H9 (cell line): ENCODE measurements at regions not wholly inside any gene's neighbourhood (a gene's known extent, or its start where the extent isn't known, plus 50 kb on each side); places are given as distances from the start of the nearest gene placed in this dataset.

Experiments used
- DNase-seq: peaks from one replicate; pipeline ENCODE4 v3.0.0-alpha.2; 2017
- H2AFZ ChIP-seq: one replicate; pipeline ENCODE4 v1.6.1; 2013; ENCODE audit warnings: mild to moderate bottlenecking, low read length, control low read depth, moderate library complexity
- H2AK5ac ChIP-seq: 2 replicates; pipeline ENCODE4 v1.6.1; 2013; ENCODE audit warnings: low read length, control low read depth, mixed read lengths; ENCODE audit not compliant: insufficient read length
- H2BK120ac ChIP-seq: one replicate; pipeline ENCODE4 v1.6.1; 2013; ENCODE audit warnings: low read depth, mild to moderate bottlenecking, low read length, control low read depth, inconsistent platforms; ENCODE audit not compliant: poor library complexity, severe bottlenecking
- H2BK12ac ChIP-seq: 2 replicates; pipeline ENCODE4 v1.6.1; 2013; ENCODE audit warnings: low read length, control low read depth, mixed read lengths, low read depth; ENCODE audit not compliant: insufficient read length
- H2BK15ac ChIP-seq: 2 replicates; pipeline ENCODE4 v1.6.1; 2013; ENCODE audit warnings: low read depth, low read length, control low read depth
- H2BK20ac ChIP-seq: one replicate; pipeline ENCODE4 v1.6.1; 2013; ENCODE audit warnings: low read depth, mild to moderate bottlenecking, low read length, control low read depth, inconsistent platforms; ENCODE audit not compliant: poor library complexity, severe bottlenecking
- H2BK5ac ChIP-seq: 2 replicates; pipeline ENCODE4 v1.6.1; 2013; ENCODE audit warnings: low read length, control low read depth, mixed read lengths; ENCODE audit not compliant: insufficient read length
- H3K14ac ChIP-seq: 2 replicates; pipeline ENCODE4 v1.6.1; 2013; ENCODE audit warnings: low read length, control low read depth; ENCODE audit not compliant: insufficient read depth
- H3K18ac ChIP-seq: 2 replicates; pipeline ENCODE4 v1.6.1; 2013; ENCODE audit warnings: low read depth, mild to moderate bottlenecking, mixed read lengths, low read length, control low read depth; ENCODE audit not compliant: insufficient read length
- H3K23ac ChIP-seq: 2 replicates; pipeline ENCODE4 v1.6.1; 2013; ENCODE audit warnings: low read length, control low read depth, mixed read lengths, low read depth; ENCODE audit not compliant: insufficient read length
- H3K23me2 ChIP-seq: 2 replicates; pipeline ENCODE4 v1.6.1; 2013; ENCODE audit warnings: low read depth, mild to moderate bottlenecking, mixed read lengths, low read length, control low read depth; ENCODE audit not compliant: insufficient read length, poor library complexity, severe bottlenecking
- H3K27ac ChIP-seq: 2 replicates; pipeline ENCODE4 v1.5.1; 2013; ENCODE audit warnings: low read length, control low read depth, mixed read lengths, low read depth; ENCODE audit not compliant: insufficient read length
- H3K27me3 ChIP-seq: 2 replicates; pipeline ENCODE4 v1.6.1; 2013; ENCODE audit warnings: low read length, control low read depth, inconsistent platforms; ENCODE audit not compliant: insufficient read depth
- H3K4ac ChIP-seq: 2 replicates; pipeline ENCODE4 v1.6.1; 2013; ENCODE audit warnings: low read depth, mild to moderate bottlenecking, control low read depth, inconsistent platforms, low read length, moderate library complexity
- H3K4me1 ChIP-seq: 2 replicates; pipeline ENCODE4 v1.6.1; 2013; ENCODE audit warnings: low read length, control low read depth, inconsistent platforms; ENCODE audit not compliant: insufficient read depth
- H3K4me2 ChIP-seq: 2 replicates; pipeline ENCODE4 v1.6.1; 2013; ENCODE audit warnings: low read length, control low read depth, mixed read lengths; ENCODE audit not compliant: insufficient read length, insufficient read depth
- H3K56ac ChIP-seq: 2 replicates; pipeline ENCODE4 v1.6.1; 2013; ENCODE audit warnings: low read depth, mild to moderate bottlenecking, mixed read lengths, low read length, control low read depth; ENCODE audit not compliant: insufficient read length
- H3K79me1 ChIP-seq: 2 replicates; pipeline ENCODE4 v1.6.1; 2013; ENCODE audit warnings: low read depth, mild to moderate bottlenecking, moderate library complexity, low read length, control low read depth, inconsistent platforms; ENCODE audit not compliant: insufficient read depth, poor library complexity, severe bottlenecking
- H3K79me2 ChIP-seq: 2 replicates; pipeline ENCODE4 v1.6.1; 2013; ENCODE audit warnings: low read length, control low read depth, inconsistent platforms; ENCODE audit not compliant: insufficient read depth
- H3K9ac ChIP-seq: 2 replicates; pipeline ENCODE4 v1.6.1; 2013; ENCODE audit warnings: low read length, control low read depth, mixed read lengths; ENCODE audit not compliant: insufficient read length; ENCODE audit errors: extremely low read depth
- H3K9me3 ChIP-seq: one replicate; pipeline ENCODE4 v1.6.1; 2013; ENCODE audit warnings: low read depth, low read length, inconsistent platforms; ENCODE audit not compliant: control insufficient read depth
- H3T11ph ChIP-seq: one replicate; pipeline ENCODE4 v1.6.1; 2013; ENCODE audit warnings: mild to moderate bottlenecking, low read length, control low read depth, inconsistent platforms
- H4K20me1 ChIP-seq: one replicate; pipeline ENCODE4 v1.6.1; 2013; ENCODE audit not compliant: control insufficient read depth, insufficient read length, insufficient read depth
- H4K5ac ChIP-seq: 2 replicates; pipeline ENCODE4 v1.6.1; 2013; ENCODE audit warnings: low read depth, mild to moderate bottlenecking, mixed read lengths, low read length, control low read depth; ENCODE audit not compliant: insufficient read length
- H4K8ac ChIP-seq: replicated peaks from 2 replicates; pipeline ENCODE4 v1.6.1; 2013; ENCODE audit warnings: low read length, control low read depth, mixed read lengths, low read depth; ENCODE audit not compliant: insufficient read length
- H4K91ac ChIP-seq: 2 replicates; pipeline ENCODE4 v1.6.1; 2013; ENCODE audit warnings: low read depth, mild to moderate bottlenecking, moderate library complexity, mixed read lengths, low read length, control low read depth; ENCODE audit not compliant: insufficient read length
- H3K27ac Mint-ChIP-seq, 3 experiments: 2 replicates in 2 of 3; 3 replicates in 1 of 3; pipeline ENCODE4 v1.8.0; 2020 to 2021; ENCODE audit warnings: mixed read lengths in 3 of 3, mild to moderate bottlenecking in 1 of 3, moderate library complexity in 1 of 3
- H3K27me3 Mint-ChIP-seq: 2 replicates; pipeline ENCODE4 v1.8.0; 2021; ENCODE audit warnings: low read depth, mild to moderate bottlenecking, moderate library complexity, mixed read lengths
- H3K36me3 Mint-ChIP-seq, 3 experiments: 2 replicates in 2 of 3; 3 replicates in 1 of 3; pipeline ENCODE4 v1.8.0; 2020 to 2021; ENCODE audit warnings: low read depth in 3 of 3, mixed read lengths in 3 of 3; ENCODE audit not compliant: insufficient read depth in 1 of 3
- H3K4me1 Mint-ChIP-seq, 2 experiments: 2 replicates each; pipeline ENCODE4 v1.8.0; 2020; ENCODE audit warnings: mixed read lengths in 2 of 2
- H3K4me3 Mint-ChIP-seq, 2 experiments: 2 replicates in 1 of 2; 3 replicates in 1 of 2; pipeline ENCODE4 v1.8.0; 2020 to 2021; ENCODE audit warnings: mild to moderate bottlenecking in 2 of 2, mixed read lengths in 2 of 2, moderate library complexity in 1 of 2
- H3K9me3 Mint-ChIP-seq, 2 experiments: 2 replicates in 1 of 2; 3 replicates in 1 of 2; pipeline ENCODE4 v1.8.0; 2020; ENCODE audit warnings: mild to moderate bottlenecking in 2 of 2, mixed read lengths in 2 of 2, moderate library complexity in 1 of 2
- WGBS: extraction: QIAGEN DNeasy Blood & Tissue Kit; methylation state at CpG from one replicate; pipeline ENCODE4 v1.1.7; 2013; ENCODE audit warnings: missing lambda C conversion rate, low lambda C conversion rate, mixed read lengths; ENCODE audit not compliant: insufficient read length; ENCODE audit errors: extremely low coverage; 5-methylcytosine and 5-hydroxymethylcytosine counted together
- TF ChIP-seq, protein P1 (sequence below): fragments of 200-600 bp; sonication (generic); conservative IDR thresholded peaks from 3 replicates; pipeline ENCODE4 v1.8.0; 2021; ENCODE audit warnings: antibody characterized with exemption, mild to moderate bottlenecking

DNA sequence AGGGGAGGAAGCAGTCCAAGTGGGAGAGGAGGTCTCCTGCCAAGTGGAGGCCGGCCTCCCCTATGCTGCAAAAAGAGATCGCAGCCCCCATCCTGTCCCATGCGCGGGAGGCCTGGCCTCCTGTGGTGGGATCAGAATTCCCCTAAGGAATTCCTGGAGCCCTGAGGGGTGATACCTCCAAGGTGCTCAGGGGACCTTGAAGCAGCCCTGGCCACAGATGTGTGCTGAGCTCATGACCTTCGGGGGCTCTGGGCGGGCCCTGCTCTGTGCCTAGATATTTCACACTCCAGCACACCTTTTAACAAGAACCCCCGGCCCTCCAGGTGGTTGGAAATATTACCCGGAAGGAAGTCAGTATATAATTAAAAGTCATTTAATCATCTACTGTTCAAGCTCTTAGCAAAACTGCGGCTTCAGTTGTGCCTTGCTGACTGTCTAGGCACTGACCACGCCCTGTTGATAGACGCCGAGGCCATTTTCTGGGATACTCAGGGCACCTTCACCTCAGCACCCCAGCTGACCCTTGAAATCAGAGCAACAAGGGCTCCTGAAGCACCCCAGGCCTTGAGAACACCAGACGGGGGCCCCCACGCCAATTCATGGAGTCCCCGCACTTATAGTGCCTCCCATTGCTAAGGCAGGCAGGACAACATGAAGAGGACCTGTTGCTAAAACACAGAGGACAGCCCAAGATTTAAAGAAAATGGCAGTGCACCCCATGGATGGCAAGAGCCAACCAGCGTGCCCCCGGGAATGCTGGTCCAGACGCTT is 119.1 kb downstream of the NDUFA10 start:
- H2BK120ac ChIP-seq = no peak overlapping the region
- H3K36me3 Mint-ChIP-seq = peaks cover 0 to 5% (median 5%) of the 10 kb centered on the region in 3 experiments; a peak in 4 of 7 replicates

More for the DNA sequence above, 119.1 kb downstream of the NDUFA10 start:
- TF ChIP-seq, protein P1, sequence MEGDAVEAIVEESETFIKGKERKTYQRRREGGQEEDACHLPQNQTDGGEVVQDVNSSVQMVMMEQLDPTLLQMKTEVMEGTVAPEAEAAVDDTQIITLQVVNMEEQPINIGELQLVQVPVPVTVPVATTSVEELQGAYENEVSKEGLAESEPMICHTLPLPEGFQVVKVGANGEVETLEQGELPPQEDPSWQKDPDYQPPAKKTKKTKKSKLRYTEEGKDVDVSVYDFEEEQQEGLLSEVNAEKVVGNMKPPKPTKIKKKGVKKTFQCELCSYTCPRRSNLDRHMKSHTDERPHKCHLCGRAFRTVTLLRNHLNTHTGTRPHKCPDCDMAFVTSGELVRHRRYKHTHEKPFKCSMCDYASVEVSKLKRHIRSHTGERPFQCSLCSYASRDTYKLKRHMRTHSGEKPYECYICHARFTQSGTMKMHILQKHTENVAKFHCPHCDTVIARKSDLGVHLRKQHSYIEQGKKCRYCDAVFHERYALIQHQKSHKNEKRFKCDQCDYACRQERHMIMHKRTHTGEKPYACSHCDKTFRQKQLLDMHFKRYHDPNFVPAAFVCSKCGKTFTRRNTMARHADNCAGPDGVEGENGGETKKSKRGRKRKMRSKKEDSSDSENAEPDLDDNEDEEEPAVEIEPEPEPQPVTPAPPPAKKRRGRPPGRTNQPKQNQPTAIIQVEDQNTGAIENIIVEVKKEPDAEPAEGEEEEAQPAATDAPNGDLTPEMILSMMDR = no peak
- no peak overlapping the region for H2AFZ ChIP-seq
- H3K4ac ChIP-seq = no peak overlapping the region
- H3K23me2 ChIP-seq = peaks cover 2% of the 10 kb centered on the region
- no peak overlapping the region for H2BK20ac ChIP-seq
- H3K79me2 ChIP-seq = no peaks in the 10 kb centered on the region
- H4K20me1 ChIP-seq = no peaks in the 10 kb centered on the region
- Mint-ChIP-seq H3K27me3 (peaks cover 6% of the 10 kb centered on the region), H3K4me3 (no peak overlapping the region), H3K4me1 (peaks cover 27 to 30% of the 10 kb centered on the region in 2 experiments), H3K9me3 (peaks cover 8 to 11% of the 10 kb centered on the region in 2 experiments; a peak in 4 of 5 replicates), H3K27ac (no peak overlapping the region; a peak in 1 of 7 replicates)
- no peak overlapping the region for H3K18ac ChIP-seq
- no peak overlapping the region for H3K9ac ChIP-seq
- no peak overlapping the region; the same call in 1 of the 2 replicates for H3K14ac ChIP-seq
- no peak overlapping the region for H3T11ph ChIP-seq
- H3K27ac ChIP-seq = no peak overlapping the region
- H2BK5ac ChIP-seq = no peak overlapping the region
- H3K4me2 ChIP-seq = no peak overlapping the region
- H2BK15ac ChIP-seq = no peak overlapping the region
- H3K56ac ChIP-seq = no peak overlapping the region
- H2AK5ac ChIP-seq = no peak overlapping the region
- no CpG with 5 or more reads among the region's 18 CpGs for WGBS
- peak; percentile 19 for DNase-seq
- no peak overlapping the region for H3K23ac ChIP-seq
- no peak overlapping the region for H4K8ac ChIP-seq
- no peaks in the 10 kb centered on the region for H3K27me3 ChIP-seq
- no peak overlapping the region for H4K5ac ChIP-seq
- H4K91ac ChIP-seq = no peak overlapping the region
- no peak overlapping the region for H2BK12ac ChIP-seq
- no peaks in the 10 kb centered on the region for H3K79me1 ChIP-seq
- H3K9me3 ChIP-seq = no peaks in the 10 kb centered on the region
- H3K4me1 ChIP-seq = peaks cover 8% of the 10 kb centered on the region; the same call in 1 of the 2 replicates
